ENCODE measurements at regions not wholly inside any gene's neighbourhood (a gene's known extent, or its start where the extent isn't known, plus 50 kb on each side); places are given as distances from the start of the nearest gene placed in this dataset.

- DNase-seq (ENCODE audit: low read depth in 2 of 2) = no peak
These were observed 71.0 kb downstream of the TMPRSS5 start for GRCh38 chr11:113634940-113635575.

GRCh38 chr11:113632981-113633380 lies 73.1 kb downstream of the TMPRSS5 start:
- no peak for DNase-seq (ENCODE audit: low read depth in 2 of 2)

GRCh38 chr11:113629562-113629961 lies 76.5 kb downstream of the TMPRSS5 start:
- DNase-seq (ENCODE audit: low read depth in 2 of 2) = no peak

GRCh38 chr11:113628912-113629311 lies 77.2 kb downstream of the TMPRSS5 start:
- no peak for DNase-seq (ENCODE audit: low read depth in 2 of 2)

GRCh38 chr11:113627946-113628345 lies 78.2 kb downstream of the TMPRSS5 start:
- no peak for DNase-seq (ENCODE audit: low read depth in 2 of 2)

DNA sequence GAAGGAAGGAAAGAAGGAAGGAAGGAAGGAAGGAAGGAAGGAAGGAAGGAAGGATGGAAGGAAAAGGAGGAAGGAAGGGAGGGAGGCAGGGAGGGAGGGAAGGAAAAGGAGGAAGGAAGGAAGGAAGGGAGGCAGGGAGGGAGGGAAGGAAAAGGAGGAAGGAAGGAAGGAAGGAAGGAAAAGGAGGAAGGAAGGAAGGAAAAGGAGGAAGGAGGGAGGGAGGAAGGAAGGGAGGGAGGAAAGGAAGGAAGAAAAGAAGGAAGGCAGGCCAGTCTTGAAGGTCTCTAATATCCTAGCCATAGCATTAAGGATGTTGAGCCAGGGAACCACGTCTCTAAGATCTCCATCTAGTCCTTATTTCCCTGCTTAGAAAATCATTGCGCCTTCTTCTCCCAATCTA lies 78.8 kb downstream of the TMPRSS5 start:
- DNase-seq (ENCODE audit: low read depth in 2 of 2) = no peak

- no peak for DNase-seq (ENCODE audit: low read depth in 2 of 2)
These were observed 79.4 kb downstream of the TMPRSS5 start for GRCh38 chr11:113626736-113627135.

DNA sequence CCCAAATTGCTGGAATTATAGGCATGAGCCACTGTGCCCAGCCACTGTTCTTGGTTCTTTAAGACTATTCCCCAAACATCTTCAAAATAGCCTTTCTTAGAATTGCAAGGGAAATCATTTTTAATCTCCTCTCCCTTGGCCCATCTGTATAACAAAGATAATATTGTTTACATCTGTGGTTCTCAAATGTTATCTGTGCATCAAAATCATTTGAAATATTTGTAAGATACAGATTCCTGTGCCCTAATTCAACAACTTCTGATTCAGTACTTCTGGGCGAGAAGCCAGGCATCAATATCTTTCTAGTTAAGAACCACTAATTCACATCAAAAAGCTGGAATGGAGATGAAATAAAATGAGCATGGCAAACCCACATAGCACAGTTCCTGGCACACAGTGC lies 83.0 kb downstream of the TMPRSS5 start:
- no peak for DNase-seq (ENCODE audit: low read depth in 2 of 2)

- DNase-seq (ENCODE audit: low read depth in 2 of 2) = no peak
These were observed 87.7 kb downstream of the TMPRSS5 start for GRCh38 chr11:113618360-113618759.

DNA sequence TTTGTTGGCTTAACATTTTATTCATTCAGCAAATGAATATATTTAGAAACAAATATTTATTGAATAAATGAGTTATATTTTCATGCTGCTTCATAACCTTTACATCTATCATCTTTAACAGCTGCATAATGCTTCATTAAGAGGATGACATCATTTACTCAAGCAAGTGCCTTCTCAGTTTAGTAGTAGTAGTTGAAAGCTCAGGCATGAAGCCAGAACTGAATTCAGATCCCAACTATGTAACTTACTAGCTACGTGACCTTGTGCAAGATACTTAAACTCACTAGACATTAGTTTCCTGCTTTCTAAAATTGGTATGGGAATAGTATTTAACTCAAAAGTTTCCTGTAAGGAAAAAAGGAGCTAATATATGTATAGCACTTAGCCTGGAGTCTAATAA lies 90.3 kb downstream of the TMPRSS5 start:
- DNase-seq (ENCODE audit: low read depth in 2 of 2) = no peak

DNA sequence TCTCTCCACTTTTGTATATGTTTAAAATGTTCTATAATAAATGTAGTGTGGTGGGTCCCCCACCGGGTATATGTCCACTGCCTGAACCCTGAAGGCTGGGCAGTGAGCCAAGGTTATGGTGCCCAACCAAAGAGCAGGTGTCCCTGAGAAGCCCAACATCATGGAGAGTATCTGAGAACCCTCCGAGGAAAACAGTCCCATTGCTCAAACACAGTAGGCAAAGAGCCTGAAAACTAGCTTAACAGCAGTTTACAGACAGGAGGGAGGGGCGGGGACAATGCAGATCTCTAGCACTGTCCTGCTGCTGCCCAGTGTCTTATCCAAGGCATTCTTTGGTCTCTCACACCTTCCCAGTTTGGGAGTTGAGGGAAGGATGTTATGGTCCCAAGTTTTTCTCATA lies 91.0 kb downstream of the TMPRSS5 start:
- no peak for DNase-seq (ENCODE audit: low read depth in 2 of 2)

GRCh38 chr11:113614097-113614496 lies 92.0 kb downstream of the TMPRSS5 start:
- DNase-seq (ENCODE audit: low read depth in 2 of 2) = no peak

GRCh38 chr11:113613619-113614018 lies 92.5 kb downstream of the TMPRSS5 start:
- DNase-seq (ENCODE audit: low read depth in 2 of 2) = no peak

GRCh38 chr11:113604186-113604585 lies 101.9 kb downstream of the TMPRSS5 start:
- DNase-seq (ENCODE audit: low read depth in 2 of 2) = no peak

DNA sequence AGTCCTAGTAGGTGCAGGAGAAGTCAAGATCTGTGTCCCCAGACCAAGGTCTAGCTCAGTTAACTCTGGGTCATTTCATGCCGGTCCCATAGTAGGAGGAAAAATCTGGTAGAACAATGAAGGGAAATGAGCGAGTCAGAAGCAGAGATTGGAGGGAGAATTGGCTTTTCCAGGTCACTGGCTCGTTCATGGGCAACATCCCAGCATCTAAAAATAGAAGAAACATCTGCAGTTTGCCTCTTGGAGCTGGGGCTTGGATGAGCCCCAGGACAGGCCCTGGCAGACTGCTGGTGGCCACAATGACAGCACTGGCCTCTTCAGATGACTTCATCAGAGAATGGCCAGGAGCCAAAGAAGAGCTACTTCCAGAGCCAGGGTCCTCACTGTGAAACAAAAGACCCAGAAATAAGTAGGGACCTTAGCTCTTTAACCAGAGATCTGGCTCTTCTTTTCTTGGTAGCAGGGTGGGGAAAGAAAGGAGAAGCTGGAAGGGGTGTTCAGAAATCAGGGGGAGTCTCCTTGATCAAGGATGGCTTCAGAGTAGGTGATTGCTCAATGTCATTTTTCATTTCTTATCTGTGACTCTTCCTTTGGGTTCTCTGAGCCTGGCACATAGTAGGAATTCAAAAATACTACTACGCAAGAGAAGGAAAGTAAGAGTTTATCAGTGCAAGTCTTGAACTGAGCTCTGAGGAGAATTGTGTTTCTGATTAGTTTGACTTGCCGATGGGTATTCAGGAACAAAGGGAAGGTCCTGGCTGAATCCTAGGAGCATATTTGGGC lies 102.6 kb downstream of the TMPRSS5 start:
- DNase-seq (ENCODE audit: low read depth in 2 of 2) = no peak

- DNase-seq (ENCODE audit: low read depth in 2 of 2) = no peak
These were observed 103.6 kb downstream of the TMPRSS5 start for GRCh38 chr11:113602483-113602882.

GRCh38 chr11:113596658-113597057 lies 109.5 kb downstream of the TMPRSS5 start:
- no peak for DNase-seq (ENCODE audit: low read depth in 2 of 2)

GRCh38 chr11:113595810-113596594 lies 110.1 kb downstream of the TMPRSS5 start:
- DNase-seq (ENCODE audit: low read depth in 2 of 2) = no peak

DNA sequence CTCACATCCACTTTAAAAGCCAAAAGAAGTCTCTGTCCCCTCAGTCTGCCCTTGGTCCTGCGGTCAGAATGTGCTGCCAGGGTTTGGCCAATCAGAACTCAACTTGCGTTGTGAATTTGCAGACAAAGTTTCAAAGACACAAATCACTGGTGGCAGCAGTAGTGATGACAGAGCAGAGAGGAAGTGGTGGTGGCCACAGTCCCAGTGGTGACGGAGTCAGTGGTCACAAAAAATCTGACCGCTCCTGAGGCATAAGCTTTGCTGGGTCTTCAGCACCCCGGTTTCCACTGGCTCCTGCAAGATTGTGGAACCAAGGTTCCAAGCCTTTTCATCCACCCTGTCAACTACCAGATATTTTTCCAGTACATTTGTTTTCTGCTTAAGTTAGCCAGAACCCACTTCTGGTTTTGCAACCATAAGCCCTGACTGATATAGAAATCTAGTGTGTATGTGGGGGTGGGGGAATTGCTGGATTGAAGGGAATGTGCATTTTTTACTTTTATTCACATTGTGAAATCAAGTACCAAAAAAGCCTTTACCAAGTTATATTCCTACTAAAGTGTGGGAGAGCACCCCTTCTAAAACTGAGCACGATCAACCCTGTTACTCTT lies 112.3 kb downstream of the TMPRSS5 start:
- DNase-seq (ENCODE audit: low read depth in 2 of 2) = no peak

DNA sequence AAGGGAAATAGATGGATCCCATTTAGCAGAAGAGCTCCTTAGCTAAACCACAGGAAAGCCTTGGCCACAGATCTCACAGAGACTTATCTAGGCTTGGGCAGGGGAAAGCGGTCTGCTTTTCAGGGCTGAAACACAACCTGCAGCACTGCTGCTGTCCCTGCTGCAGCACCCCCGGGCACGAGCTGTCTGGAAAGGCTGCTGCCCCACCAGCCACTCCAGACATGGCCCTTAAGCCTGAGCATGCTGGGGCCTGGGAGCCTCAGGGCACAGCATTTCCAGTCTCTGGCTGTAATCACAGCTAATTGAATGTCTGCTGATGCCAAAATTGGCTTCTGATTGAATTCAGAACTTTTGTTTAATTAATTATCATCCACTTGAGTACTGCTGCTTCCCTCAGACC lies 115.0 kb downstream of the TMPRSS5 start:
- DNase-seq (ENCODE audit: low read depth in 2 of 2) = no peak

GRCh38 chr11:113587308-113587739 lies 112.1 kb upstream of the DRD2 start:
- DNase-seq (ENCODE audit: low read depth in 2 of 2) = no peak

- no peak for DNase-seq (ENCODE audit: low read depth in 2 of 2)
These were observed 109.2 kb upstream of the DRD2 start for GRCh38 chr11:113584371-113584770.

All from stimulated activated CD4-positive, alpha-beta T cell treated with anti-CD3 and anti-CD28 coated beads, Interleukin-1b, Interleukin-23, amount 100 ng/mL, for 4 hours (primary cell).